ENCODE measurements at regions not wholly inside any gene's neighbourhood (a gene's known extent, or its start where the extent isn't known, plus 50 kb on each side); places are given as distances from the start of the nearest gene placed in this dataset.

- Histone ChIP-seq H3K9me1 (replicated peaks; ENCODE audit: control insufficient read depth, extremely low read depth, insufficient read depth, low read length) (no peaks in the 10 kb centered on the region), H4K20me1 (replicated peaks; ENCODE audit: control insufficient read depth, extremely low read depth, insufficient read depth, low read length) (no peaks in the 10 kb centered on the region), H3K27ac (ENCODE audit: insufficient read depth, low read depth, low read length) (no peak overlapping the region), H3K36me3 (ENCODE audit: control insufficient read depth in 2 of 2, extremely low read depth in 1 of 2, insufficient read depth in 2 of 2, low read length in 2 of 2) (no peaks in the 10 kb centered on the region), H3K9ac (replicated peaks; ENCODE audit: extremely low read depth, insufficient read depth, low read length) (no peak overlapping the region), H3K4me1 (ENCODE audit: control insufficient read depth, extremely low read depth, insufficient read depth, low read length) (peaks cover 7% of the 10 kb centered on the region), H3K27me3 (ENCODE audit: control insufficient read depth in 2 of 2, insufficient read depth in 2 of 2, low read length in 2 of 2) (no peaks in the 10 kb centered on the region), H3K79me2 (ENCODE audit: control insufficient read depth, insufficient read depth, low read length) (no peaks in the 10 kb centered on the region), H3K9me3 (replicated peaks; ENCODE audit: control insufficient read depth, insufficient read depth, low read length) (no peaks in the 10 kb centered on the region), H2AFZ (ENCODE audit: low read depth, low read length) (no peak overlapping the region), H3K4me2 (ENCODE audit: insufficient read depth, low read length) (no peak overlapping the region), H3K4me3 (replicated peaks in 1 of 3; ENCODE audit: insufficient read depth in 1 of 3, low read depth in 1 of 3, low read length in 3 of 3) (no peak overlapping the region)
- ChIA-PET CTCF (interaction anchor here (0.6 to 4.0 kb wide), 27 partner anchors 9 to 493 kb away, joined by 3 to 130 read pairs (median 5); no protein-coding TSS in a partner anchor), POLR2A (interaction anchor here (1.6 kb wide), 1 partner anchor 90 kb away, joined by 4 read pairs; no protein-coding TSS in a partner anchor)
- FAIRE-seq: no peak
- intact Hi-C loops (cut with micrococcal nuclease): loop anchor here (1.0 to 5.0 kb wide), 5 partner anchors 30 to 319 kb away; no protein-coding TSS in a partner anchor
- dilution Hi-C loops (cut with MboI; ENCODE audit: extremely low pct_ligation_motif_present, low sequenced_read_pairs): loop anchor here (25.0 kb wide), 1 partner anchor 122 kb away; no protein-coding TSS in a partner anchor
- no TSS peak for BruUV-seq (replicated peaks)
- TF ChIP-seq JUN (IDR thresholded peaks at IDR 0.05; ENCODE audit: borderline replicate concordance, insufficient read depth, insufficient read length, low read depth) (no peak), MAX (IDR thresholded peaks at IDR 0.05; ENCODE audit: insufficient read depth, insufficient read length) (no peak), POLR2AphosphoS5 (IDR thresholded peaks at IDR 0.05; ENCODE audit: insufficient read depth, low read depth, low read length) (no peak), MYC (IDR thresholded peaks at IDR 0.05; ENCODE audit: low read depth, low read length) (no peak), CTCF (IDR thresholded peaks at IDR 0.05; ENCODE audit: extremely low read depth in 1 of 2, insufficient read depth in 1 of 2, low read depth in 1 of 2, low read length in 2 of 2) (no peak), POLR2A (IDR thresholded peaks at IDR 0.05; ENCODE audit: low read depth, low read length) (no peak), FOS (IDR thresholded peaks at IDR 0.05; ENCODE audit: borderline replicate concordance, insufficient read depth, low read length) (no peak), GATA2 (IDR thresholded peaks at IDR 0.05; ENCODE audit: insufficient read depth, insufficient read length, low read depth, low read length) (no peak)
- DNase-seq (ENCODE audit: low read depth, low spot score): peak; percentile 2
Measured at GRCh38 chr6:71509191-71510005, 220.8 kb downstream of the OGFRL1 start.
